DMS153 treated with DMSO at 0.1 percent for 48 hours (cell line): ENCODE measurements at regions not wholly inside any gene's neighbourhood (a gene's known extent, or its start where the extent isn't known, plus 50 kb on each side); places are given as distances from the start of the nearest gene placed in this dataset.
"Not testable (repeated sequence)": the region's sequence is repeated elsewhere in the genome, so short reads cannot be mapped to it uniquely, and the experiment has no call there.

Experiments used
- DNase-seq: peaks from one replicate; lab custom pipeline; 2025; ENCODE audit not compliant: unreplicated experiment; lab: John Stamatoyannopoulos, UW

GRCh38 chr17:70369391-70369790 lies 200.1 kb downstream of the KCNJ2 start:
- no peak for DNase-seq

- DNase-seq: no peak
Measured at GRCh38 chr17:70370816-70371215, 201.5 kb downstream of the KCNJ2 start.

- no peak for DNase-seq
Measured at GRCh38 chr17:70373369-70373768, 204.0 kb downstream of the KCNJ2 start.

- DNase-seq: no peak
Measured at GRCh38 chr17:70374496-70374895, 205.2 kb downstream of the KCNJ2 start.

GRCh38 chr17:70375406-70375805 lies 206.1 kb downstream of the KCNJ2 start:
- DNase-seq: no peak

GRCh38 chr17:70375813-70376770 lies 206.8 kb downstream of the KCNJ2 start:
- DNase-seq: no peak

GRCh38 chr17:70377654-70378053 lies 208.3 kb downstream of the KCNJ2 start:
- DNase-seq: no peak

GRCh38 chr17:70378076-70378475 lies 208.7 kb downstream of the KCNJ2 start:
- no peak for DNase-seq

- no peak for DNase-seq
Measured at GRCh38 chr17:70379945-70380344, 210.6 kb downstream of the KCNJ2 start.

GRCh38 chr17:70381916-70382315 lies 212.6 kb downstream of the KCNJ2 start:
- not testable (repeated sequence) for DNase-seq

- DNase-seq: no peak
Measured at GRCh38 chr17:70388326-70388725, 219.0 kb downstream of the KCNJ2 start.

- not testable (repeated sequence) for DNase-seq
Measured at GRCh38 chr17:70389232-70389757, 220.0 kb downstream of the KCNJ2 start.

- no peak for DNase-seq
Measured at GRCh38 chr17:70390049-70390448, 220.7 kb downstream of the KCNJ2 start.

GRCh38 chr17:70394473-70395232 lies 225.3 kb downstream of the KCNJ2 start:
- DNase-seq: no peak

- no peak for DNase-seq
Measured at GRCh38 chr17:70405492-70406220, 236.3 kb downstream of the KCNJ2 start.

- no peak for DNase-seq
Measured at GRCh38 chr17:70407506-70407905, 238.2 kb downstream of the KCNJ2 start.

GRCh38 chr17:70408768-70409167 lies 239.4 kb downstream of the KCNJ2 start:
- no peak for DNase-seq

GRCh38 chr17:70414300-70414699 lies 245.0 kb downstream of the KCNJ2 start:
- DNase-seq: no peak

- no peak for DNase-seq
Measured at GRCh38 chr17:70420861-70421445, 251.6 kb downstream of the KCNJ2 start.

- no peak for DNase-seq
Measured at GRCh38 chr17:70422862-70423261, 253.5 kb downstream of the KCNJ2 start.

GRCh38 chr17:70423562-70423961 lies 254.2 kb downstream of the KCNJ2 start:
- no peak for DNase-seq
